ENCODE measurements at regions not wholly inside any gene's neighbourhood (a gene's known extent, or its start where the extent isn't known, plus 50 kb on each side); places are given as distances from the start of the nearest gene placed in this dataset.

- Histone ChIP-seq H3K36me3 (ENCODE audit: control insufficient read depth in 1 of 2, insufficient read depth in 2 of 2, low read length in 2 of 2) (no peaks in the 10 kb centered on the region), H3K9ac (ENCODE audit: low read length) (no peak overlapping the region), H3K9me2 (ENCODE audit: insufficient read depth) (no peaks in the 10 kb centered on the region), H3K27ac (ENCODE audit: low read depth, low read length) (no peak overlapping the region), H4K20me1 (ENCODE audit: insufficient read depth) (no peaks in the 10 kb centered on the region), H3K4me2 (ENCODE audit: low read length) (no peak overlapping the region), H3K27me3 (ENCODE audit: insufficient read depth, low read length) (0 out of 2 replicates have a peak, but pooled peaks cover 8% of the 10 kb centered on the region), H2AFZ (ENCODE audit: low read depth, low read length, poor library complexity, severe bottlenecking) (no peak overlapping the region), H3K79me2 (ENCODE audit: insufficient read depth, low read length) (no peaks in the 10 kb centered on the region), H3K9me3 (ENCODE audit: control insufficient read depth in 1 of 2, insufficient read depth in 1 of 2, low read depth in 1 of 2, low read length in 2 of 2) (no peaks in the 10 kb centered on the region), H3K4me3 (replicated peaks in 1 of 2; ENCODE audit: low read depth in 1 of 2, low read length in 2 of 2) (no peak overlapping the region), H3K4me1 (ENCODE audit: control insufficient read depth in 1 of 2, insufficient read depth in 2 of 2, low read length in 2 of 2) (no peaks in the 10 kb centered on the region)
- RAD21 ChIA-PET (ENCODE audit: low non-redundant PET in 1 of 2, low total read pairs in 2 of 2, uncharacterized antibody in 2 of 2, unreplicated experiment in 2 of 2) = no interaction called here
- DNase-seq (ENCODE audit: low read depth, low spot score) (no peak), ATAC-seq (no peak)
- POLR2A ChIA-PET = no interaction called here
- CTCF ChIA-PET = no interaction called here
- intact Hi-C loops (cut with micrococcal nuclease) = no loop called here
- TF ChIP-seq, protein P1, sequence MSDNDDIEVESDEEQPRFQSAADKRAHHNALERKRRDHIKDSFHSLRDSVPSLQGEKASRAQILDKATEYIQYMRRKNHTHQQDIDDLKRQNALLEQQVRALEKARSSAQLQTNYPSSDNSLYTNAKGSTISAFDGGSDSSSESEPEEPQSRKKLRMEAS (IDR thresholded peaks at IDR 0.05) = no peak
- TF ChIP-seq EGR1 (IDR thresholded peaks at IDR 0.05; ENCODE audit: low read depth) (no peak), POLR2A (IDR thresholded peaks at IDR 0.05; ENCODE audit: borderline replicate concordance, extremely low read depth, insufficient read depth, insufficient read length) (no peak), REST (IDR thresholded peaks at IDR 0.05; ENCODE audit: low read depth) (no peak), RAD21 (IDR thresholded peaks at IDR 0.05; ENCODE audit: low read depth) (no peak), EZH2phosphoT487 (IDR thresholded peaks at IDR 0.05; ENCODE audit: borderline replicate concordance) (no peak), ZFX (IDR thresholded peaks at IDR 0.05) (no peak), ZNF274 (IDR thresholded peaks at IDR 0.05; ENCODE audit: low read depth, low read length) (no peak), SP1 (IDR thresholded peaks at IDR 0.05; ENCODE audit: low read depth) (no peak), ATF3 (IDR thresholded peaks at IDR 0.05) (no peak), JUND (IDR thresholded peaks at IDR 0.05) (no peak), CBX3 (IDR thresholded peaks at IDR 0.05; ENCODE audit: low read depth) (no peak), EZH2 (IDR thresholded peaks at IDR 0.05) (no peak), POLR2AphosphoS5 (IDR thresholded peaks at IDR 0.05; ENCODE audit: low read depth, low read length) (no peak), YY1 (IDR thresholded peaks at IDR 0.05; ENCODE audit: extremely low read depth, insufficient replicate concordance, low read depth, low read length) (no peak), CEBPB (IDR thresholded peaks at IDR 0.05; ENCODE audit: low read depth) (no peak), ELF1 (IDR thresholded peaks at IDR 0.05; ENCODE audit: borderline replicate concordance, low read depth) (no peak), FOSL1 (IDR thresholded peaks at IDR 0.05; ENCODE audit: low read depth) (no peak), TCF7L2 (IDR thresholded peaks at IDR 0.05; ENCODE audit: borderline replicate concordance, extremely low read depth, insufficient read depth, insufficient read length) (no peak)
- TF ChIP-seq, protein P2, sequence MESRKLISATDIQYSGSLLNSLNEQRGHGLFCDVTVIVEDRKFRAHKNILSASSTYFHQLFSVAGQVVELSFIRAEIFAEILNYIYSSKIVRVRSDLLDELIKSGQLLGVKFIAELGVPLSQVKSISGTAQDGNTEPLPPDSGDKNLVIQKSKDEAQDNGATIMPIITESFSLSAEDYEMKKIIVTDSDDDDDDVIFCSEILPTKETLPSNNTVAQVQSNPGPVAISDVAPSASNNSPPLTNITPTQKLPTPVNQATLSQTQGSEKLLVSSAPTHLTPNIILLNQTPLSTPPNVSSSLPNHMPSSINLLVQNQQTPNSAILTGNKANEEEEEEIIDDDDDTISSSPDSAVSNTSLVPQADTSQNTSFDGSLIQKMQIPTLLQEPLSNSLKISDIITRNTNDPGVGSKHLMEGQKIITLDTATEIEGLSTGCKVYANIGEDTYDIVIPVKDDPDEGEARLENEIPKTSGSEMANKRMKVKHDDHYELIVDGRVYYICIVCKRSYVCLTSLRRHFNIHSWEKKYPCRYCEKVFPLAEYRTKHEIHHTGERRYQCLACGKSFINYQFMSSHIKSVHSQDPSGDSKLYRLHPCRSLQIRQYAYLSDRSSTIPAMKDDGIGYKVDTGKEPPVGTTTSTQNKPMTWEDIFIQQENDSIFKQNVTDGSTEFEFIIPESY (IDR thresholded peaks at IDR 0.05; ENCODE audit: extremely low read depth, insufficient replicate concordance, low read length) = no peak
- no TSS peak for BruUV-seq (replicated peaks)
Observed at GRCh38 chr10:59470570-59470969, 108.2 kb upstream of the FAM13C start.

All from HCT116 (cell line).